Lower leg skin (tissue), 3 donors: ENCODE measurements at regions not wholly inside any gene's neighbourhood (a gene's known extent, or its start where the extent isn't known, plus 50 kb on each side); places are given as distances from the start of the nearest gene placed in this dataset.

Source experiments
- CTCF ChIP-seq, 3 donors: fragments of 450-650 bp; IDR thresholded peaks; one replicate each; pipeline ENCODE4 v1.5.1; 2016; ENCODE audit warnings: antibody characterized with exemption in 3 of 3, mild to moderate bottlenecking in 3 of 3, moderate library complexity in 2 of 3
- POLR2A ChIP-seq, 2 donors: fragments of 450-650 bp; IDR thresholded peaks; one replicate each; pipeline ENCODE4 v1.6.1; 2016 to 2017; ENCODE audit warnings: antibody characterized with exemption in 2 of 2, mild to moderate bottlenecking in 1 of 2, moderate library complexity in 1 of 2

DNA sequence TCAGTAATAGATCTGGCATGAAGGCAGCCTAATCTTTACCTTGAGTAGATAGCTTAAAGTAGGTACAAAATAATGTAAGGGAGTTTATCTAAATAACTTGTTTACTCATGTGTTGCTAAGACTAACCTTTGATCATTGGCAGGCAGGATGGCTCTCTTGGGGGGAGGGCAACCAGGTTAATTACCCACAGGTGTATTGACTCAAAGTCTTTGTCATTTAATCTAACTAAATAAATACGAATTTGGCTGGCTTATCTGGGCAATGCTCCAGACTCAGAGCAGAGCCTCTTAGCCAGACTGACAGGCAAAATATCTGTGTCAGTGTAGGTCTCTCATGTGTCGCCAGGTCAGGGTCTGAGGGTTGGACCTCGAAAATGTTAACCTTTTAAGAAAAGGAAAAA is 283.4 kb upstream of the KLHL1 start:
- TF ChIP-seq CTCF (IDR thresholded peaks at IDR 0.05) (no peak), POLR2A (IDR thresholded peaks at IDR 0.05) (no peak)
